ENCODE measurements at regions not wholly inside any gene's neighbourhood (a gene's known extent, or its start where the extent isn't known, plus 50 kb on each side); places are given as distances from the start of the nearest gene placed in this dataset.

GRCh38 chr2:64211276-64211921, 67.2 kb upstream of the PELI1 start:
- Histone ChIP-seq H3K9ac (ENCODE audit: insufficient read depth, low read length) (no peak overlapping the region), H3K4me2 (ENCODE audit: extremely low read depth, insufficient read depth, low read length) (no peak overlapping the region), H4K20me1 (ENCODE audit: control insufficient read depth, extremely low read depth, insufficient read depth, low read length) (no peaks in the 10 kb centered on the region)

GRCh38 chr2:64212346-64212745, 68.1 kb upstream of the PELI1 start:
- peak; percentile 66 to 94 for DNase-seq (ENCODE audit: low read depth in 2 of 2)
- H2AFZ ChIP-seq (ENCODE audit: low read length) = no peak overlapping the region
- H3K9ac ChIP-seq (ENCODE audit: insufficient read depth, low read length) = no peak overlapping the region
- no peaks in the 10 kb centered on the region for H3K27me3 ChIP-seq (ENCODE audit: control insufficient read depth, insufficient read depth, low read length)
- no peaks in the 10 kb centered on the region for H3K36me3 ChIP-seq (ENCODE audit: control insufficient read depth, insufficient read depth, low read length)
- no peaks in the 10 kb centered on the region for H3K79me2 ChIP-seq (ENCODE audit: control insufficient read depth, insufficient read depth, low read length)
- H3K4me2 ChIP-seq (ENCODE audit: extremely low read depth, insufficient read depth, low read length) = no peak overlapping the region
- no peaks in the 10 kb centered on the region for H3K4me1 ChIP-seq (ENCODE audit: control insufficient read depth, extremely low read depth, insufficient read depth, low read length)
- no peak for TF ChIP-seq EZH2 (IDR thresholded peaks at IDR 0.05; ENCODE audit: low read length, missing control alignments)
- TF ChIP-seq CTCF (conservative IDR thresholded peaks at IDR 0.05 in 1 of 2, IDR thresholded peaks at IDR 0.05 in 1 of 2; ENCODE audit: low read depth in 1 of 2, low read length in 2 of 2) = no peak
- no peaks in the 10 kb centered on the region for H3K9me3 ChIP-seq (ENCODE audit: control insufficient read depth, insufficient read depth, low read depth, low read length)
- no peak overlapping the region for H3K4me3 ChIP-seq (replicated peaks in 1 of 4; ENCODE audit: control extremely low read depth in 1 of 4, insufficient read depth in 1 of 4, low read depth in 3 of 4, low read length in 4 of 4)
- no peaks in the 10 kb centered on the region for H4K20me1 ChIP-seq (ENCODE audit: control insufficient read depth, extremely low read depth, insufficient read depth, low read length)
- no peak overlapping the region for H3K27ac ChIP-seq (ENCODE audit: insufficient read depth, low read length)

More at GRCh38 chr2:64211276-64211921, 67.2 kb upstream of the PELI1 start:
- no peak for TF ChIP-seq EZH2 (IDR thresholded peaks at IDR 0.05; ENCODE audit: low read length, missing control alignments)
- no peak for TF ChIP-seq CTCF (conservative IDR thresholded peaks at IDR 0.05 in 1 of 2, IDR thresholded peaks at IDR 0.05 in 1 of 2; ENCODE audit: low read depth in 1 of 2, low read length in 2 of 2)
- Histone ChIP-seq H2AFZ (ENCODE audit: low read length) (no peak overlapping the region), H3K4me3 (replicated peaks in 1 of 4; ENCODE audit: control extremely low read depth in 1 of 4, insufficient read depth in 1 of 4, low read depth in 3 of 4, low read length in 4 of 4) (no peak overlapping the region), H3K27ac (ENCODE audit: insufficient read depth, low read length) (no peak overlapping the region), H3K36me3 (ENCODE audit: control insufficient read depth, insufficient read depth, low read length) (no peaks in the 10 kb centered on the region), H3K9me3 (ENCODE audit: control insufficient read depth, insufficient read depth, low read depth, low read length) (no peaks in the 10 kb centered on the region), H3K4me1 (ENCODE audit: control insufficient read depth, extremely low read depth, insufficient read depth, low read length) (no peaks in the 10 kb centered on the region), H3K79me2 (ENCODE audit: control insufficient read depth, insufficient read depth, low read length) (no peaks in the 10 kb centered on the region), H3K27me3 (ENCODE audit: control insufficient read depth, insufficient read depth, low read length) (no peaks in the 10 kb centered on the region)
- no peak for DNase-seq (ENCODE audit: low read depth in 2 of 2)

GRCh38 chr2:64212801-64213321, 68.6 kb upstream of the PELI1 start:
- no peaks in the 10 kb centered on the region for H4K20me1 ChIP-seq (ENCODE audit: control insufficient read depth, extremely low read depth, insufficient read depth, low read length)
- no peak overlapping the region for H3K27ac ChIP-seq (ENCODE audit: insufficient read depth, low read length)
- H3K4me3 ChIP-seq (replicated peaks in 1 of 4; ENCODE audit: control extremely low read depth in 1 of 4, insufficient read depth in 1 of 4, low read depth in 3 of 4, low read length in 4 of 4) = no peak overlapping the region
- H2AFZ ChIP-seq (ENCODE audit: low read length) = no peak overlapping the region
- no peaks in the 10 kb centered on the region for H3K79me2 ChIP-seq (ENCODE audit: control insufficient read depth, insufficient read depth, low read length)
- no peaks in the 10 kb centered on the region for H3K27me3 ChIP-seq (ENCODE audit: control insufficient read depth, insufficient read depth, low read length)
- no peaks in the 10 kb centered on the region for H3K9me3 ChIP-seq (ENCODE audit: control insufficient read depth, insufficient read depth, low read depth, low read length)
- H3K4me1 ChIP-seq (ENCODE audit: control insufficient read depth, extremely low read depth, insufficient read depth, low read length) = no peaks in the 10 kb centered on the region
- no peak overlapping the region for H3K9ac ChIP-seq (ENCODE audit: insufficient read depth, low read length)
- no peak for TF ChIP-seq CTCF (conservative IDR thresholded peaks at IDR 0.05 in 1 of 2, IDR thresholded peaks at IDR 0.05 in 1 of 2; ENCODE audit: low read depth in 1 of 2, low read length in 2 of 2)
- no peak for TF ChIP-seq EZH2 (IDR thresholded peaks at IDR 0.05; ENCODE audit: low read length, missing control alignments)
- no peak overlapping the region for H3K4me2 ChIP-seq (ENCODE audit: extremely low read depth, insufficient read depth, low read length)
- peak; percentile 33 to 97 for DNase-seq (ENCODE audit: low read depth in 2 of 2)
- no peaks in the 10 kb centered on the region for H3K36me3 ChIP-seq (ENCODE audit: control insufficient read depth, insufficient read depth, low read length)

Measured in fibroblast of lung (primary cell).